SU-DHL-6 (cell line): ENCODE measurements at regions not wholly inside any gene's neighbourhood (a gene's known extent, or its start where the extent isn't known, plus 50 kb on each side); places are given as distances from the start of the nearest gene placed in this dataset.

Source experiments
- EZH2phosphoT487 ChIP-seq: fragments of 200-600 bp; sonication (generic), shearing (Covaris generic); conservative IDR thresholded peaks from 2 replicates; pipeline ENCODE4 v1.6.1; 2018; ENCODE audit warnings: mild to moderate bottlenecking, antibody characterized with exemption, low read length, moderate library complexity, mixed read lengths
- TF ChIP-seq, protein P1 (sequence below): fragments of 200-600 bp; sonication (generic); IDR thresholded peaks from one replicate; pipeline ENCODE4 v1.5.1; 2017; ENCODE audit warnings: antibody characterized with exemption, mild to moderate bottlenecking, low read length, moderate library complexity; ENCODE audit not compliant: insufficient read depth, poor library complexity, severe bottlenecking

GRCh38 chr13:38210928-38211596, 138.6 kb upstream of the UFM1 start:
- TF ChIP-seq, protein P1, sequence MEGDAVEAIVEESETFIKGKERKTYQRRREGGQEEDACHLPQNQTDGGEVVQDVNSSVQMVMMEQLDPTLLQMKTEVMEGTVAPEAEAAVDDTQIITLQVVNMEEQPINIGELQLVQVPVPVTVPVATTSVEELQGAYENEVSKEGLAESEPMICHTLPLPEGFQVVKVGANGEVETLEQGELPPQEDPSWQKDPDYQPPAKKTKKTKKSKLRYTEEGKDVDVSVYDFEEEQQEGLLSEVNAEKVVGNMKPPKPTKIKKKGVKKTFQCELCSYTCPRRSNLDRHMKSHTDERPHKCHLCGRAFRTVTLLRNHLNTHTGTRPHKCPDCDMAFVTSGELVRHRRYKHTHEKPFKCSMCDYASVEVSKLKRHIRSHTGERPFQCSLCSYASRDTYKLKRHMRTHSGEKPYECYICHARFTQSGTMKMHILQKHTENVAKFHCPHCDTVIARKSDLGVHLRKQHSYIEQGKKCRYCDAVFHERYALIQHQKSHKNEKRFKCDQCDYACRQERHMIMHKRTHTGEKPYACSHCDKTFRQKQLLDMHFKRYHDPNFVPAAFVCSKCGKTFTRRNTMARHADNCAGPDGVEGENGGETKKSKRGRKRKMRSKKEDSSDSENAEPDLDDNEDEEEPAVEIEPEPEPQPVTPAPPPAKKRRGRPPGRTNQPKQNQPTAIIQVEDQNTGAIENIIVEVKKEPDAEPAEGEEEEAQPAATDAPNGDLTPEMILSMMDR = no peak
- TF ChIP-seq EZH2phosphoT487 = no peak
